ENCODE measurements at regions not wholly inside any gene's neighbourhood (a gene's known extent, or its start where the extent isn't known, plus 50 kb on each side); places are given as distances from the start of the nearest gene placed in this dataset.
"Not testable (repeated sequence)": the region's sequence is repeated elsewhere in the genome, so short reads cannot be mapped to it uniquely, and the experiment has no call there.

DNA sequence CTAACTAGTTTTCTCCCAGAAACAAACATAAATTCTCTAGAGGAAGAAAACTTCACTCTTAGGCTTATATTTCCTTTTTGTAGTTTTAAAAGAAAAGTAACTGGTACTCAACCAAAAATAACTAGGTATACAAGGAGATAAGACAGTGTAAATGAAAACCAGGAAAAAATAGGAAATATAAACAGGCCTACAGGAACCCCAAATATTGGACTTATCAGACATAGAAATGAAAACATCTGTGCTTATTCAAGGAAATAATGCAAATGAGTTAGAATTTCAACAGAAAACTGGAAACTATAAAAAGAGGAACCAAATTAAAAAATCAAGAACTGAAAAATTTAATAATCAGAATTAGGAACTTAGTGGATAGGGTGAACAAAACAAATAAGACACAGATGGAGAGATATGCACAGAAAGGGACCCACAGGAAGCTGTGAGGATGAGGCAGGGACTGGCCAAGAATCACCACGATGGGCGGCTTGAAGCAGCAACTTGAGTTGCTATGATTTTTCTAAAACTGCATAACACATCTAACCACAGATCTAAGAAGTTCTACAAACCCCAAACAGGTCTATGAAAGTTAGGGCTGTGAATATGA is 67.5 kb upstream of the ACTRT2 start:
- DNase-seq, result no peak

DNA sequence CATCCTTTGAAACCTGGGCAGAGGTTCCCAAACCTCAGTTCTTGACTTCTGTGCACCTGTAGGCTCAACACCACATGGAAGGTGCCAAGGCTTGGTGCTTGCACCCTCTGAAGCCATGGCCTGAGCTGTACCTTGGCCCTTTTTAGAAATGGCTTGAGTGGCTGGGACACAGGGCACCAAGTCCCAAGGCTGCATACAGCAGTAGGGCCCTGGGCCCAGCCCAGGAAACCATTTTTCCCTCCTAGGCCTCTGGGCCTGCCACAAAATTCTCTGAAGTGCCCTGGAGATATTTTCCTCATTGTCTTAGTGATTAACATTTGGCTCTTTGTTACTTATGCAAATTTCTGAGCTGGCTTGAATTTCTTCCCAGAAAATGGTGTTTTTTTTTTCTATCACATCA is 65.6 kb upstream of the ACTRT2 start:
- DNase-seq, result no peak

DNA sequence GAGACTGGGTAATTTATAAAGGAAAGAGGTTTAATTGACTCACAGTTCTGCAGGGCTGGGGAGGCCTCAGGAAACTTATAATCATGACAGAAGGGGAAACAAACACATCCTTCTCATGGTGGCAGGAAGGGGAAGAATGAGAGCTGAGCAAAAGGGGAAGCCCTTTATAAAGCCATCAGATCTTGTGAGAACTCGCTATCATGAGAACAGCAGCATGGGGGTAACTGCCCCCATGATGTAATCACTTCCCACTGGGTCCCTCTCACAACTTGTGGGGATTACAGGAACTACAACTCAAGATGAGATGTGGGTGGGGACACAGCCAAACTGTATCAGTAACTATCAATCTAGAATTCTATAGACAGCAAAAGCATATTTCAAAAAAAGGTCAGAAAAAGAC is 64.7 kb upstream of the ACTRT2 start:
- no peak for DNase-seq

DNA sequence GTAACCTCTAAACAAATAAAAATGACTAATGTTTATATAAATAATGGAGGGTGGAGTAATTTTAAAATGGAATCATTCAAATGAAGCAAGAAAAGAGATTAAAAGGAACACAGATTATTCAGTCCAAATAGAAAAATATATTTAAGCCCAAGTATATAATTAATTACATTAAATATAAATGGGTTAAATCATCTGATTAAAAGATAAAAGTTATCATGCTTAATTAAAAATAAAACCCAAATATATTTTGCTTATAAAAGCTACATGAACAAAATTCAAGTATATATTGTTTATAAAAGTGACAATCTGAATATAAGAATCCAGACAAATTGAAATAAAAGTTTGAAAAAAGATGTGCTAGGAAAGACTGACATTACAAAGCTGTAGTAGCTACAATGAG is 63.9 kb upstream of the ACTRT2 start:
- no peak for DNase-seq

DNA sequence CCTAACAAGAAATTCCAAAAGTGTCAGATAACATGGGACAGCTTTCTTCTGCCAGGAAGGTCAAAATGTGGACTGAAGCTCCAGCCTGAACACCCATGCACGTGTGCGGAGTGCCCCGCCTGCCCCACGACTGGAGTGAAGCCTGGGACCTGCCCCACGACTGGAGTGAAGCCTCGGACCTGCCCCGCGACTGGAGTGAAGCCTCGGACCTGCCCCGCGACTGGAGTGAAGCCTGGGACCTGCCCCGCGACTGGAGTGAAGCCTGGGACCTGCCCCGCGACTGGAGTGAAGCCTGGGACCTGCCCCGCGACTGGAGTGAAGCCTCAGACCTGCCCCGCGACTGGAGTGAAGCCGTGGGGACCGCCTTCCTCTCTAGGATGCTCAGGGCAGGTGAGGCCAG is 61.4 kb upstream of the ACTRT2 start:
- DNase-seq, result not testable (repeated sequence)

DNA sequence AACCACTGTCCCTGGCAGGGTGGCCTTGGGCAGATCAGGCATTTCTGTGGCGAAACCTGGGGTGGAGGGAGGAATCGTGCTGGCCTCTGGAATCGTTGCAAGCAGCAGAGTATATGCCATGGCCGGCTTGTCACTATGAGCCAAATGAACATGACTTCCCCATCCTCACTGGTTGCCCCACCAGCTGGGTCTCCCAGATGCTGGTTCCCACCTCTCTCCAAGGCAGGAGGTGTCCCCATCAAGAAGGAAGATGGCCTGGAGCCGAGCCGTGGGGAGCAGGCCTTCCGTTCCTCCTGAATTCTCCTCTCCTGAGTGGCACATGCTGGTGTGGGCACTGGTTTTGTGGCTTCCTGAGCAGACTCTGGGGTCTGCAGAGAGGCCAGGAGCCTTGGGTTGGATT is 60.2 kb upstream of the ACTRT2 start:
- DNase-seq, result no peak

DNA sequence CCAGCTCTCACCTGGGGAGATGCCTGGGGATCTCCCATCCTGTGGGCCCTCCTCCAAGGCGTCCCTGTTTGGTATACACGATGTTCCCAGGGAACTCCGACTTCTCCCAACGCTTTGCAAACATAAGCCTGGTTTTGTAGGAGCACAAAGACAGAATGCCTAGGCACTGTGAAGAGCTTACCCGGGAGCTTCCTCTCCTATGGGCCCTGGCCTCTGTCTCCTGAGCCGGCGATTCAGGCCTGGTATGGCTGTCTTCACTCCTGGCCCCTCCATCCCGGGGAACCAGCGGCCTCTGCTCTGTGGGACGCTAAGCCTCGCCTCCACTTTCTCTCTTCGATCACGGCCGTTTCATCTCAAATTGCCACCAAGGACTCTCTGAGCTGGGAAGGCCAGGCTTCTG is 59.6 kb upstream of the ACTRT2 start:
- no peak for DNase-seq

DNA sequence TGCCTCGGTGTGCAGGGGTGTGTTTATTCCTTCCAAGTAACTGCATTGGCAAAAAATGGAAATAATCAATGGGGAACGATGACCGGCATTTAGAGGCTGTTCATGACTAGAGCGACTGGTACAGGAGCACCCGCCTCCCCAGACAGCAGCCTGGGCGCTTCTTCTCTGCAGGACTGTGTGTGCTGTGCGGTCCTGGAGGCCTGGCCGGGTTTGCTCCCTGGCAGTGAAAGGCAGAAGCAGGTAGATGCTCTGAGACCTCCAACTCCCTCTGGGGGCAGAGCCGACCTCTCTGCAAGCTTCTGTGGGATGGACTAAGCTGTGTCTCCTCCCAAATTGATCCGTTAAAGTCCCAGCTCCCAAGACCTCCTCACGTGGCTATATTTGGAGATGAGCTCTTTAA is 59.2 kb upstream of the ACTRT2 start:
- no peak for DNase-seq

DNA sequence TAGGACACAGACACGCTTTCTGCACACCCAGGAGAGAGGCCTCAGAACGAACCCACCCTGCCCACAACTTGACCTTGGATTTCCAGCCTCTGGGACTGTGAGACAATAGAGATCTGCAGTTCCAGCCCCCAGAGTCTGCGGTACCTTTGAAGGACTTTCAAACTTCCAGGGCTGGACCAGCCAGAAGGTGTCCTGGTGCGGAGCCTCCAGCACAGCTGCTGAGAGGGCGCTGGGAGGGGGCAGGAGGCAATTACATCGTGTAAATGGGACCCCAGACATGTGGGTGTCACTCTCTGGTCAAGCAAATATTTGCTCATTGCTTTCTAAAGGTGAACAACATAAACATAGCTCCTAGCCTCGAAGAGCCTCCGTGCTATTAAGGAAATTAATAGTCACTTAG is 58.7 kb upstream of the ACTRT2 start:
- DNase-seq, result no peak

DNA sequence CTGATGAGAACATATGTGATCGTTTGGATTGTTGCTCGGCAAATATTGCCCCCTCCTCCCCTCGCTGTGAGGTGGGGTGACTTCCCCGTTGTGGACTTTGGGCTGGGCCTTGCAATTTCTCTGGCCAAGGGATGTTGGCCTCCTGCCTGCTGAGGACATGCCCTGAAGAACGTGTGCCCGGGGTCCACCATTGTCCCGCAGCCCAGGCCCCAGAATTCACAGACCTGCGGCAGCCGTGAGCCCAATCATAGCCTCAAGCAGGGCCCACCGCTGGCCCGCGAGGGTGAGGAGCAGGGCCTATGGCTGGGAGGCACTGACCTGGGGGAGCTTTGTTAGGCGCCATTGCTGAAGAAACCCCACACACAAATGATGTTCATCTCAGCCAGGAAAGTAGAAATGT is 58.3 kb upstream of the ACTRT2 start:
- no peak for DNase-seq

DNA sequence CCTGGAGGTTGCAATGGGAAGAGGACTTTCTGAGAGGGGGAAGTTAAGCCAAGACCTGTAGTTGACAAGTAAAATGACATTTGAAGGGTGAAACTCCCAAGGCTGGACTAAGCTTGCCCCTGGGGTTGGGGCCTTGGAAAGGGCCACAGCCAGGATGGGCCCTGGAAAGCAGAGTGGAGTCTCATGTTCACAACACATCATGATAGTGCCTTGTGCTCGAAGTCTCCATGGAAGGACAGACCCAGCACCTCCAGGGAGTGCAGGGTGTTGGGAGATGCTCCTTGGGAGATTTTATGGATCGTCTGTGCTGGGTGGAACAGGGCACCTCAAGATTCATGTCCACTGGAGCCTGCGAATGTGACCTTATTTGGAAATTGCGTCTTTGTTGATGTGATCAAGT is 55.6 kb upstream of the ACTRT2 start:
- DNase-seq, result no peak

DNA sequence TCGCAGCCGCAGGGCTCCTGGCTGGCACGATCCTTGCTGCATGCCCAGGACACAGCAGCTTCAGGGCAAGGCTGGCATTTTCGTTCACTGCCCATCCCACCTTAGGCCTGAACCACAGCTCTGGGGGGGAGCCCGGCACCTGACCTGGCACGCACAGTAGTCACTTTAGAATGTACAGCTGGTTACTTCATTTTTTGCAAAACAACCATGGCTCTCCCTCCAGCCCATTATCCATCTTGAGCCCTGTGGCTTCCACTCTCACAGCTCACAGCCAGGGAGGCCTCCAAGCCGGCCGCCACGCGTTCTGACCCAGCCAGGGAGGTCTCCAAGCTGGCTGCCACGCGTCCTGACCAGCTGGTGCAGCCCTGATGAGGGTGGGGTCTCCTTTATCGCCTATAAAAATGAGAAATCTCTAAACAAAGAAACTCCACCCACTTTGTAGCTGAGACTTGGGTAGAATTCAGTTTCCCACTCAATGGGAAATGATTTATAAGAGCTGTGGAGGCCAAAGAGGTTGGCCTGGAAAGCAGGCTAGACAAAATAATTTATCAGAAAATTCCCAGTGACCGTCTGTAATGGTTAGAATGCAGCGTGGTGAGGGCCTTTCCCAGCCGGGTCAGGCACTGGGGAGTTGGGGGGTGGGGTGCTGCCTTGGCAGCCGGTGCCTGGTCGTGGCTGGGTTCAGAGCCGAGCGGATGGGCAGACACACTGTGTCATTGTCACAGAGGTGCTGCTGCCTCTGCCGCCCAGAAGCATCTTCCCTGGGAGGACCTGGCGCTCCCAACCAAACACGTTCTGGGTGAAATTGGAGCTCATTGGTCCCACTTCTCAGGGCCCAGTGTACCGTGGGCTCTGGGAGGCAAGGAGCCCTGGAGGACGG is 54.6 kb upstream of the ACTRT2 start:
- no peak for DNase-seq

DNA sequence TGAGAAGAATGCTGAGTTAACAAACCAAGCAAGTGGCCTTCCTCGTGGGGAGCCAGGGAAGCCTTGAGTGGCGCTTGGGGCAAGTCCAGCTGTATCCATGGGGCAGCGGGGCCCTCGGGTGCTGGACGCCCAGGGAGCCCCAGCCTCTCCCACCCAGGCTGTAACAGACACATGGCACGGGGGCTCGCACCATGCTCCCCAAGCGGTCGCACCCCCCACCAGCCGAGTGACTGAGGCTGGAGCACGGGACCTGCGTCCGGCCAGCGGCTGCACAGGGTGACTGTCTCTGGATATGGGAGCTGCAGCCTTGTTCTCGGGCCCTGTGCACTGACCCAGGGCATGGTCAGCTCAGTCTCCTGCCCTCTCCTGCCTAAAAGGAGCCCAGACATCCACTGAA is 53.9 kb upstream of the ACTRT2 start:
- DNase-seq, result no peak

DNA sequence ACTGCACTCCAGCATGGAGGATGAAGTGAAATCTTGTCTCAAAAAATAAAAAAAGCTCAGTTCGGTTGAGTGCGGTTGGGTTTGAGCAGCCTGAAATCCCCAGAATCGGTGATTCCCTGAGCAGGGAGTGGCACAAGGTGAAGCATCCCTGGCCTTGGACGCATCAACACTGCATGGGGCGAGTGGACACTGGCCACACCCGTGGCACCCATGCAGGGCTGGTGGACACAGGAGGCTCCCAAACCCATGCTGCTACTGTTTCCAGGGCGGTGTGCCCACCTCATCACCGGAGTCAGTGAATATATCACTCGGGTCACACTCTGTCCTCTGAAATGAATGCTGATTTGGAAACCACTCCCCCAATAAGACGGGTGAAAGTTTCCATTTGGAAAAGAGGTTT is 53.4 kb upstream of the ACTRT2 start:
- DNase-seq, result no peak

DNA sequence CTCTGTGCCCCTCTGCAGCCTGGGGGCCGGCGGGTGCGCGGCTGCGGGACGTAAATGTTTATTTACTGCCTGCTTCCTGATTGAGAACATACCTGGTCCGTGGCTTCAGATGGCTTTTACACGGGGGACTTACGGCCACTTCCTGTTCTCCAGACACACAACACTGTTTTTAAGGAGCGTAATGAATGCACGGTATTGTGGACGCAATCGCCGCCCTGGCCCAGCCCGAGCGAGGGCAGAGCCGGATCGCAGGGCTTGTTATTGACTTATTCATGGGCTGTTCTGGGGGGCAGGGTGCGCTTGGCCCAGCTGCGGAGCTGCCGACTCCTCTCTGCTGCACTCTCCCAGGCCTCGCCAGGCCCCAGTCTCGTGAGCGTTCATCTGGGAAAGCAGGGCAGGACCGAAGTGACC is 52.8 kb upstream of the ACTRT2 start:
- no peak for DNase-seq

DNA sequence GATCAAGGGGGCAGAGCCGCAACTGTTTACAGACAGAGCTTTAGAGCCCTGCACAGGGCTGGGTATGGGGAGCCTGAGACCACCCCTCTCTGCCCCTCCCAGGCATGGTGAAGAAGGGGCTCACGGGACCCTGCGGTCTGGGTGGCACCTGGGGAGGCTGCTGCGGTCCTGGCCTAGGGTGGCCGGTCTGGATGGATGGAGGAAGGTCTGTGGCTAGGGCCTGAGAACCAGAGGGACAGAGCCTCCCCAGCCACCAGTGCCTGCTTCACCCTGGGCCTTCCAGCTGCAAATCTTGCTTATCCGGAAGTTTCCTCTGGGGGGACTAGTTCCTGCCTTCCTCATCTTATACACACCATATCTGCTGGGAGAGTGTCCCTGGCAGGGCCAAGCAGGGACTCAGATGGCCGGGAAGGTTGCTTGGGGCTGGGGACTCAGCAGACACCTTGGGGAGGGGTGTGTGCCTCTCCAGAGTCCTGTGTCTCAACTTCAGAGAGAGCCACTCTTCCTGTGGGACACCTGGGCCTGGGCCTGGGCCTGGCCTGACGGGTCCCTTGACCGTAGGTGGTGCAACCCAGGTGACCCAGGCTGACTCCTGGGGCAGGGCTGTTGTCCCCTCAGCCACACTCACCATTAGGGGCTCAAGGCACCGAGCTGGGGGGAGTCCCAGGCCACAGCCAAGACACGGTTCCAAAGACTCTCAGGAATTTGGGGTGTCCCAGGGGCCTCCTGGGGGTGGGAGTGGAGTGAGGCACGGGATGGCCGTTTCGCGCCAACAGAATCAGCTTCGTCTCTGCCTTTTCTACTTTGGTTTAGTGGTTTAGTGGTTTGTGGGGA is 52.0 kb upstream of the ACTRT2 start:
- no peak for DNase-seq

DNA sequence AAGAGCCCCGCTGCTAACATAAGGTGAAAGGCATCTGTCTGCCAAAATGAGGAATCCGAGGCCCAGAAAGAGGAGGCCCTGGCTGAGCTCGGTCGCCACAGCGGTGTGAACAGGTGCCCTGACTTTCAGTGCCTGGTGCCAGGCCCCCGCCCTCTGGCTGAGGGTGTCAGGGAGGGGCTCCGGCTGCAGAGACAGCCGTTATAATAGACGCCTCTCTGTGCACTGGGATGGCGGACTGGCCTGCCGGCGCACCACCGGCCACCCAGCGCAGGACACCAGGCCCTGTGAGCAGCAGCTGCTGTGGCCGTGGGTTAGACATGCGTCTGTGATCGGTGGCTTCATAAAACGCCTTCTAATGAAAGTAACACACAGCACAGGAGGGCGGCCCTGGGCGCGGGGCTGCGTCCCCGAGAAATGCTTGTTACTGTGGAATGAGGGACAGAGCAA is 51.4 kb upstream of the ACTRT2 start:
- DNase-seq, result no peak

DNA sequence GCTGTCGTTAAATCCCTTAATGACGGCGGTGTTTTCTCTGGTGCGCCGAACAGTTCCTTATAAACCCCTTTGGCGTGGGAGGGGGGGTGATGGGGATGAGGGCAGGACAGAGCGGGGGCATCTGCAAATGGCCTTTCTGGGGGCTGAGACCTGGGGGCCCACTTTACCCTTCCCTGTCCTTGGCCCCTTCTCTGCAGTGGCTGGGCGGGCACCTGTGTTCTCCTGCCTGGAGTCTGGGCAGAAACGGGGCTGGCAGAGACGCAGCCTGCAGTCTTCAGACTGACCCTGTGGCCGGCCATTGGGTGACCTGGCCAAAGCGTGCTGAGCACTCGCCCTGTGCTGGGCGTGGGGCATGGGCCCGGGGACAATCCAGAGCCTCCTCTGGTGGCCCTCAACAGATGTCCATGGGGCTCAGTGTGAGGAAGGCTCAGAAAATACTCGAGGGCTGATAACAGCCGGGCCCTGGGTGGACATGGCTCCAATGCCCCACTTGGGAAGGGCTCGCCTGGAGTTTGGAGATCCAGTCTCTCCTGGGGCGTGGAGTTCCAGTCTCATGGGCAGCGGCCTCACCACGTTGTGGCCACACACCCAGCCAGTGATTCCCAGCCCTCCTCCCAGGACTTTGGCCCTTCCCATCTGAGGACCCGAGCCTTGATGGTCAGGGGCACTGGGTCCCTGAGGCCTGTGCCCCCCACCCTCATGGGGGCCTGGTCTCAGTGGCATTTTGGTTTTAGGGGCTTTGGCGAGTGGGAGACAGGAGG is 50.8 kb upstream of the ACTRT2 start:
- no peak for DNase-seq

DNA sequence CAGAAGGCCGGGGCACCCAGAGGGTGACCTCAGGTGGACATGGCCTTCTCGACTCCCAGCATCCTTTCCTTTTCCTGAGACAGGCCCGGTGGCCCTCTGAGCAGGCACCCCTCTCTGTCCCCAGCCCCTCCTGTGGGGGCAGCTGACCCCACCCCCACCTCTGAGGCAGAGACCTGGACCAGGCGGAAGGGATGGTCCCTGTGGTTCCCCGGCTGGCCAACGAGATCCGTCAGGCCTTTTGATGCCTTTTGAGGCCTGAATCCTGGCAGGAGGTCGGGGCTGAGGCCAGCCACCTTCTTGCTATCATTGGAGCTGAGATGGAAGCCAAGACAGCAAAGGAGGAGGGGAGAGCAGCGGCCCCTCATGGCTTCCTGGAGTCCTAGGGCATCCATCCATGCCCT is 50.2 kb upstream of the ACTRT2 start:
- DNase-seq, result no peak
